GM21390 (cell line): ENCODE measurements at regions not wholly inside any gene's neighbourhood (a gene's known extent, or its start where the extent isn't known, plus 50 kb on each side); places are given as distances from the start of the nearest gene placed in this dataset.
"Not testable (repeated sequence)": the region's sequence is repeated elsewhere in the genome, so short reads cannot be mapped to it uniquely, and the experiment has no call there.

Experiments
- ATAC-seq: cut with Tn5 transposase; IDR thresholded peaks from one replicate; pipeline ENCODE4 v1.9.1; 2021; ENCODE audit not compliant: unreplicated experiment

DNA sequence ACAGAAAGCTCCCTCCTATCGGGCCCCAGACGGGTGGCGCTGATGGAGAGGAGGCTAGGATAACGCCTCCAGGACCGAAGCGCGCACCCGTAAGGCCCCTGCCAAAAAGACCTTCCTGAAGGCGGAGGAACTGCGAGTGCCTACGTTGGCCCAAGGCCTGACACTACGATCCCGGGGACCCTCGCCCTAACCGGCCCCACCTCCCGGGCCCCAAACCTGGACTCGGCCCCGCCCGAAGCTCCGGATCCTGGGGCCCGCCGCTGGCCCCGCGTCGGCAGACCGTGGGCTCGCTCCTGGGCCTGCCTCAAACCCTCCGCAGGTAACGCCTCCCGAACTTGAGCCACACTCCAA, 53.6 kb upstream of the ROPN1B start:
- ATAC-seq = not testable (repeated sequence)

DNA sequence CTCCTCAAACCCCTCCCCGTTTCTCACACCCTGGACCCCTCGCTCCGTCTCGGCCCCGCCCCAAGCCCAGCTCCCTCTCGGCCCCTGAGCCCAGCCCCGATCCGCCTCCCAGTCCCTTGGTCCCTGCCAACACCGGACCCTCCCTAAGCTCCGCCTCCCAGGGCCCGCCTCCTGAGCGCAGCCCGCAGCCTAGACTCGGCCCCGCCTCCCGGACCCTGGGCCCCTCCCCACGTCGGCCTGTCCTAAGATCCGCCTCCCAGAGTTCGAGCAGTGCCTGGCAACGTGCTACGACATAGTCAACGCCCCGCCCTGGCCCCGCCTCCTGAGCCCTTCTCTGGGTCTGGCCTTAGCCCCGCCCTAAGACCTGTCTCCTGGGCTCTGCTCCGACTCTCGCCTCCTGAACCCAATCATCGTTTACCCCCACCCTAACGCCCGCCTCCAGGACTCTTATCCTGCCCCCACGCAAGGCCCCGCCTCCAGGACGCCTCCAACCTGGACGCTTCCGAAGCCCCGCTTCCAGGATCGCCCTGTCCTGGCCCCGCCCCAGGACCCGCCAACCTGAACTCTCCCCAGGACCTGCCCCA, 53.1 kb upstream of the ROPN1B start:
- ATAC-seq = peak; percentile 80

DNA sequence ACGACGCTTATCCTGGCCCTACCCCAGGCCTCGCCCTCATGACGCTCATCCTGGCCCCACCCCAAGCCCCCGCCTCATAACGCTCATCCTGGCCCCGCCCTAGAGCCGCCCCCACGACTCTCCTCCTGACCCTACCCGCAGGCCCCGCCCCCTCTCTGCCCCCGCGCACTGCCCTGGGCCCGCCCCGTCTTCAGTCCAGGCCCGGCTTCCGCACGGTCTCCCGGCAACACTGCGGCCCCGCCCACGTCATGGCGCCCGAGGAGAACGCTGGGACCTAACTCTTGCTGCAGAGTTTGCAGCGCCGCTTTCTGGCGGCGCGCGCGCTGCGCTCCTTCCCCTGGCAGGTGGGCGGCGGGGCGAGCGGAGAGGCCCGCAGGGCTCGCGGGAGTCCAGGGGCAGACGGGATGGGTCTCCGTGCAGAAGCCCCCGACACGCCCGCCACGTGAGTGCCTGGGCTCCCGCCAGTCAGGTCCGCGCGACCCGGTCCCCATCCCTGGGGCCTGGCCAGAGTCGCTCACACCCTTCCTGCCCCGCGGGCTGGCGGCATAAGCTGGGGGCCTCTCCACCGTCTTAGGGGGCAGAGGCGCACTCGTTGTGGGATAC, 52.5 kb upstream of the ROPN1B start:
- ATAC-seq = peak; percentile 76

DNA sequence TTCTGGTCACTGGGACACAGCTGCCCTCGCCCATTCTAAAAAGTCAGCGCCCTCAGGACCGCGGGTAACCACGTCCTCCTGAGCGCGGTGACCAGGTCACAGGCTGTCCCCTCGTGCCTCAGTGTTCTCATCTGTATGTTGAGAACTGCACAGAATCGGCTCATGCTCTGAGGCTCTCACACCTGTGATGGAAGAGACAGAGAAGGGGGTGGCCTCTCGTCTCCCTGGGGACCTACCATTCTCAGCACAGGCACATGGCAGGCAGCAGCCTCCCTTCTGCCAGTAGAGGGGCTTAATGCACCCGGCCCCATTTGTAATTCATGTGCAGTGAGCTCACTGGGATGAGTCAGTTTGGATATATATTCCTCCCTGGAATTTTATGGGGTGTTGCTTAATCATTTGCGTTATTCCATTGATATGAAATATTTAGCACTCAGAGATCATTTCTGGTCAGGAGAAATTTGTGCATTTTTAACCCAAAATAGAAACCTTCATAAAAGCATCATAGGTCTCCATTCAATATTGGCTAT, 51.9 kb upstream of the ROPN1B start:
- ATAC-seq = not testable (repeated sequence)

GRCh38 chr3:125918024-125918423, 51.0 kb upstream of the ROPN1B start:
- ATAC-seq = not testable (repeated sequence)

DNA sequence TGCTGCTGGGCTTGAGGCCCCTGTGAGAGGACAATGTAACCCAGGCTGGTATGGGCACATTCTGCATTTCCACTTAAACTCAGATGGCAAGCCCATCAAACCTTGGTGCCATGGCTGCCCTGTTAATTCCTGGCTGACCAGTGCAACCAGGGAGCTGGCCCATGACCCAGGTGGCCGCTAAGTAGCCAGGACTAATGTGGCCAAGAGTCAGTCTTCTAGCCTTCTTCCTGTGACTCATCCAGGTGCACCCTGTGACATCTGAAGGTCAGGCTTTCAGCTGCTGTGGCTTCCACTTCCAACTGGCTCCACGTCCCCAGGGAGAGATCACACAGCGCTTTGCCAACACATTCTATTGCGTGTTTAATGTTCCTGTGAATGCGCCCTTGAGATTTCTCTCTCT, 50.5 kb upstream of the ROPN1B start:
- ATAC-seq = not testable (repeated sequence)

GRCh38 chr3:125918866-125919265, 50.1 kb upstream of the ROPN1B start:
- ATAC-seq = not testable (repeated sequence)
